ENCODE measurements at regions not wholly inside any gene's neighbourhood (a gene's known extent, or its start where the extent isn't known, plus 50 kb on each side); places are given as distances from the start of the nearest gene placed in this dataset.

DNA sequence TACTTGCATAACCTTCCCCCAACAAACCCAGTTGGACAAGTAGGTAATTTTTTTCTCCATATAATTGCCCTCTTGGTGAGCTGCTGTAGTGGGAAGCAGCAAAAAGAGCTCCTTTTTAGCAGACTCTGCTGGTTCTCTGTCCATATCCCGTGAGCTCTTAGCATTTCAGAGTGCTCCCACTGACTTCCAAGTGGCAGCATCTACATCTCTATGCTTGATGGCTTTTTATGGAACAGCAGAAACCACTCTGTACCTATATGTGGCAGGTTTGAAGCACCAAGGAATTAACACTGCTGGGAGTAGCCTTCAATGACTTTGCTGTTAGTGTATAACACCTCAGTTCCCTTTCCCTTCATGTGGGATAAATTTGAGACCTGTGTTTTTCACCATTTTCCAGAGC lies 168.4 kb upstream of the NHS start:
- DNase-seq = no peak

DNA sequence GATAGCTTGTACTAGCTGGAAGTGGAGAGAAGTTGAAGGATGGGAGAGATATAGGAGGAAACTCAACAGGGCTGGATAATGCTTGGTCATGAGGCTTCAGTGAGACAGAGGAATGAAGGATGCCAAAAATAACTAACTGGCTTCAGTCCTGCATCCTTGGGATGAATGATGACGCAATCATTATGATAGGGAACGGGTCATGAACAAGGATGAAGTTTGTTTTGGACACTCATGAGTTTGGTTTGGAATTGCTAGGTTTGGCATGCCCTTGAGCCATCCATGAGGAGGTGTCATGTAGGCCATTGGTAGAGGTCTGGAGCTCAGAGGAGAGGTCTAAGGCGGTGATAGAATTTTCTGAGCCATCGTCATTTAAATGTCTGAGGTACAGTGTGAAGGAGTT lies 160.0 kb upstream of the NHS start:
- DNase-seq = no peak

DNA sequence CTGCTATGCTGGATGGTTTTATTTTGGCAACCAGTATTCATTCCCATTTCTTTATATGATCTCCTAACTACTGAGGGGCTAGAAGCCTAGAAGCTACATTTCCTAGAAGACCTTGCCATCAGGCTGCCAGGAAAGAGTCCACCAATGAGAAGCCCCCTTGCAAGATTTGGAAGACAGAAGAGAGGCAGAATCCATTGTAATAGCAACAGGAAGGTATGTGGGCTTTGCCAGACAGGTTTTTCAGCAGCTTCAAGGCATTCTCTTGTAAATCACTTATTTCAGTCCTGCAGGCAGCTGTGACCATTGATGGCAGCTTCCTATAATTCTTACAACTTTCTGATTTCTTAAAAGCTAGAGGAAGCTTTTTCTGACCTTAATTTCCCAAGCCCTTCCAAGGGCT lies 148.3 kb upstream of the NHS start:
- no peak for DNase-seq

DNA sequence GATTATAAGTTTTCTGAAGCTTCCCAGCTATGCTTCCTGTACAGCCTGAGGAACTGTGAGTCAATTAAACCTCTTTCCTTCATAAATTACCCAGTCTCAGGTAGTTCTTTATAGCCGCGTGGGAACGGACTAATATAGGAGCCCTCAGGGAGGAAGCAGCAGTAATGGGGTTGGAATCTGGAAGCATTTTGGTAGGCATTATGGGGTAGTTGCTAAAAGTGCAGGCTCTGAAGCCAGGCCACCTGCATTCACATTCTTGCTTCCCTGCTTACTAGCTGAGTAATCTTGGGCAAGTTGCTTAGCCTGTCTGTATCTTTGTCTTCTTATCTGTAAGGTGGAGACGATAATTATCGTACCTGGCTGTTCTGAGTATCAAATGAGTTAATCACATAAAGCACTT lies 137.9 kb upstream of the NHS start:
- DNase-seq = no peak

DNA sequence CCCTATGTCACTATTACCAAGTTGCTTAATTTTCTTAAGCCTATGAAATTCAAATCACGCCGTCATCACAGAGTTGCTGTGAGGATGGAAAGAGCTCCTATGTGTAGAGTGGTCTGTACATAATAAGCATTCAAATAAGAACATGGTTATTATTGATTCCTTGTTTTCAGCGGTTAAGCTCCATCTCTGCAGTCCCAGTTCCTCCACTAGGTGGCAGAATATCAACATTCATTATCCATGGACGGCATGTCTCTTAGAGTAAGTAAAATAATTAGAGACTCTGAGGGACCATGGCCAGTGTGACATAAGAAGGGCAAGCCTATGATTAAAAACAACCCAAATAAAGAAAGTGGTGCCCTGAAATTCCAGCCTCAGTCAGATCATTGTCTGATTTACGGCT lies 132.5 kb upstream of the NHS start:
- peak in 1 of 2 donors; percentile 32 for DNase-seq

DNA sequence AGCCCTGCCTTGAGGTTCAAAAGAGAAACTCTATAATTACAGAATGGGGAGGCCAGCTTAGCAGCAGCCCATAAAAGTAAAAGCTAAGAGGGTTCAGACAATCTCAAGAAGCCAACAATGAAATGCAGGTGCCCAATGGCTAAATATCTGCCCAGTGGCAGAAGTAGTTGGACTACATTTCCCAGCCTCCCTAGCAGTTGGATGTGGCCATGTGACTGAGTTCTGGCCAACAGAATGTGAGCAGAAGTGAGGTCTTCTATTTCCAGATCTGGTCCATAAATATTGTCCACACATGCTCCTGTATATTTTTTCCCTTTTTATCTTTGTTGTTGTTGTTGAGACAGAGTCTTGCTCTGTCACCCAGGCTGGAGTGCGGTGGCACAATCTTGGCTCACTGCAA lies 127.9 kb upstream of the NHS start:
- DNase-seq = no peak

DNA sequence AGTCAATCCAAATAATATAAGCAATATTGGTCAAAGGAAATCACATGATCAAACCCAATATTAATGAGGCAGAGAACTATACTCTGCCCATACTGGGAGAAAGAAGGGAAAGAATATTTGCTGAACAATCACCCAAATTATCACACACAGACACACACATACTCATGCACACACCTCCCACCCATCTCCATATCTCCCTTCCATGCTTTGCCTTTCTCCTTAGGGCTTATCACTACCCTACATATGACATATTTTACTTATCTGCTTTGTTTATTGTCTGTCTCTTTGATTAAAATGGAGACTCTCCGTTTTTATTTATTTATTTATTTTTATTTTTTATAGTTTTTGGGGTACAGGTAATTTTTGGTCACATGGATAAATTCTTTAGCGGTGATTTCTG lies 112.9 kb upstream of the NHS start:
- DNase-seq = no peak

DNA sequence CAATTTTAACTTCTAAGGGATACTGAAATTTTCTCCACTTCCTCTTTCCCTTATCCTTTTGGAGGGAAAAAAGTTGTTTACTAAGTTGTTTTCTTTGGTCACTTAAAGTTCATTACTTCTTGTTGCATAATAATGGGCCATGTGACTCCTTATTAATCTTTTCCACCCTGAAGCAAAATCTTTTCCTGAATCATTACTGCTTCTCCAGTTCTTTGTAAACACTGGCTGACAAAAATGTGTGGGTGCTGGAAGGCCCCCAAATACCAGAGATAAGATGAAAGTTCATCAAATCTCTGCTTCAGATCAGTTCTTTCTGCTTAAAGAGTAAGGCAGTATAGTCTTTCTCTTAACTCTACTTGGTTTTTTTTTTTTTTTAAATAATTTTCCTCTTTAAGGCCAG lies 108.9 kb upstream of the NHS start:
- no peak for DNase-seq

DNA sequence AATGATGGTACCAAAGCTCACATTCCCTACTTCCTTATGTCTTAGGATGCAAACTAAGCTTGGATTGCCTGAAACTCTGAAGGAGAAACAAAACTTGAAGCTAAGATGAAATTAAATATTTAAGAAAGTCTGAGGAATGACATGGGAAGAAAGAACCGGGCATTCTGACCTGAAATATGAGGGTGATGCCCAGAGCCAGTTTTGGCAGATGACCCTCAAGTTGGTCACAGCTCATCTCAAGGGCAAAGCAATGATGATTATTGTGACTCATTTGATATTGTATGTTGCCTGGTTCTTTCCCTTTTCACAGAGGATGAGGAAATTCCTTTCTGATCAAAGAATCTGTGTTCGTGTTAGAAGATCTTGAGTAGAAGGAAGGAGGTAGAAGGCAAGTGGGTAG lies 96.0 kb upstream of the NHS start:
- DNase-seq = no peak

DNA sequence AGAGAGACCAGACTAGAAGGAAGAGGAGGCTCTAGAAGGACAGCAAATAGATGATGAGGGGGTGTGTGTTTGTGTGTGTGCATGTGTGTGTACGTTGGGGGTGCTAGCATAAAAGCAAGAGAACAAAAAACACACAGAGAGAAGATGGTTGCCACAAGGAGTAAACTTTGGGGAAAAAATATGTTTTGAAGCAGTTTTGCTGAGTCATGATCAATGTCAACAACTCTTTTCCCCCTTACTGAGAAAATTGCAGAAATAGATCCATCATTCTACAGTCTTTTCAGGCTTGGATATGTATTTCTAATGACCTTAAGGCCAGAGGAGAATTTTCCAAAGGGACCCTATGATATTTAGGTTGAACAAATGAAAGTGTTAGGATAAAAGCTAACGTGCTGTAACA lies 89.0 kb upstream of the NHS start:
- no peak for DNase-seq

DNA sequence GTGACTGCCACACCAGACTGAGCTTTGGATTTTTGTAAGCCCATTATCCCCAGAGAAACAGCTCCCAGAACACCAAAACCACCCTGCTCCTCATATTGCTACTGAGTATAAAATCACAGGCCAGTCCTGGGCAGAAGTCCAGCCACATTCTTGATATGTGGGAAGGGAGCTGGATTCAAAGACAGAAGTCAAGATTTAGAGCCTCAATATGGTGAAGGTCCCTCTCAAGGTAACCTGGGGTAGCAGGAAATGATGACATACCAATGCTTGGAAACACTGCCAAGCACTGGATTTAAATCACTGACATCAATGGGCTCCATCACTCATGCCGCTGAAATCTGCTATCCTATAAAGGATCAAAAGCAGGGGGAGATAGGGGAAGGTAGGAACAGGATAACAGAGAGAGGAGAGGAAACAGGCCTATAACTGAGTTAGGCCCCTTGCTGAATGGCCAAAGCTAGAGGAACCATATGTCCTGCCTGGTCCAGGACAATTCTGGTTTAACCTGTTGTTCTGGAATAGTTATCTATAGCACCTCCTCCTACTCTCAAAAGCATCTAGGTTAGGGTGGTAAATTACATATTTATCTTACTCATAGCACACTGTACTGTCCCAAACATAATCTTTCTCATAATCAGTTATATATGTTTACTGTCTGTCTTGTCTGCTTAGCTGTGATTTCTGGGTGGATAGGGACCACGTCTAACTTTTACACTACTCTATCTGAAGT lies 83.7 kb upstream of the NHS start:
- DNase-seq = no peak

DNA sequence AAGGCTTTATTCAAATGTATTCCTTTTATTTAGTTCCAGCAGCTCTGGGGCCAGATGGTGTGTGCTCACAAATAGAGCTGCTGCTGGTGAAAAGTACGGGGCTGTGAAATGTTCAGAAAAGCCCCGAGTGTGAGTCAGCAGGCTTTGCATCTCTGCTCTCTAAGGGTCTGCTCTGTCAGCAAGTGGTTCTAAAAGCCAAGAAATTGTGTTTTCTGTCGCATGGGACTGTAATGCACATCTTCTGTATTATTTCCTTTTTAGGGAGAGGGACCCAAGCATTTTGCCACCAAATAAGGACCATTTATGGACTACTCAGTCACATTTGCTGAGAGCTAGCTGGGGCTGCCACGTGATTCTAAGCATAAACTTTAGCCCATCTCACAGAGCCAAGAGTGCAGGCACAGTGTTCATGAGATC lies 82.9 kb upstream of the NHS start:
- DNase-seq = no peak

DNA sequence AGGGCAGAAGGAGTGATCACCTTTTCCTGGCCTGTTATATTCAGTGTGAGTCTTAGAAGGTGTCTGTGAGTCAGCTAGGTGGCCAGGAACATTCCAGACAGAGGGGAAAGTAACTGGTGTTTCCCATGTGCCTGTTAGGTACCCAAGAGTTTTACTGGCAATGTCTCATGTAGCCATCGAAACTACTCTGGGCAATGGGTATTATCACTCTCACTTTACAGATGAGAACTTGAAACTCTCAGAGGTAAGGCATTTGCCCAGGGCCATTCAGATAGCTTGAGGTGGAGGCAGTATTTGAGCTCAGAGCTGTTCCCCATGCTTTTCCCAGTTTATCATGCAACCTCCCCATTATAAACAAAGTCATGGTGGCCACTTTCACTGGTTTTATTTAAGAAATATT lies 80.4 kb upstream of the NHS start:
- no peak for DNase-seq

DNA sequence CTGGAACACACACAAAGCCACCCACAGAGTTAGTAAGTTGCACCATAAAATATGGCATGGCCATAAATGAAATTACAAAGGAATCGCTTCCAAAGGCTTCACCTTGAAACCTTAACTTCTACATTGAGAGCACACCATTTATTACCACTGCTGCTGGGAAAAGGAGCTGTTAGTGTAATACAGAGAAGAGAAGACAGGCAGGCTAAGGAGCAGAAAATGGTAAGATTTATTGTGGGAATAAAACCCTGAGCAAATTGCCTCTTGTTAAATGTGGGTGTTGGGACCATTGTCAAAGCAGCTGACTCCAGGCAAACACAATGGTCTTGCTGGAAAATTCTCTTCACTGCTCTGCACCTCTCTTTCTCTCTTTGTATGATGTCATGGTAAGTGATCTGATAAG lies 79.2 kb upstream of the NHS start:
- DNase-seq = no peak

DNA sequence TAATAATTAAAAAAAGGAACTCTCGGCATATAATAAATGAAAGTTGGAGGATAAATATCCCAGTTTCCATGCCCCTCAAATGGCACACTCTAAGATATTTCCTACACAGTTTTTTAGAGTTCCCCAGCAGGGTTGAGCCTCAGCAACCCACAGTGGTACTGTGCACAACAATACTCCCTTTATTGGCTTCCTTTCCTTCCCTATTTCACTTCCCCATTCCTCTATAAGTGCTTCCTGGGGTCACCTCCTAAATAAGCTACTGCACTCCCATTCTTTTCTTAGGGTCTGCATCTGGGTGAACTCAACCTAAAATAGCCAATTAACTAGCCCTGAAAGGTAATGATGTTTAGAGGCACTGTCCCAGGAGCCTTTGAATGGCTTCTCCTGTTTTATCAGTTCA lies 76.4 kb upstream of the NHS start:
- DNase-seq = no peak

DNA sequence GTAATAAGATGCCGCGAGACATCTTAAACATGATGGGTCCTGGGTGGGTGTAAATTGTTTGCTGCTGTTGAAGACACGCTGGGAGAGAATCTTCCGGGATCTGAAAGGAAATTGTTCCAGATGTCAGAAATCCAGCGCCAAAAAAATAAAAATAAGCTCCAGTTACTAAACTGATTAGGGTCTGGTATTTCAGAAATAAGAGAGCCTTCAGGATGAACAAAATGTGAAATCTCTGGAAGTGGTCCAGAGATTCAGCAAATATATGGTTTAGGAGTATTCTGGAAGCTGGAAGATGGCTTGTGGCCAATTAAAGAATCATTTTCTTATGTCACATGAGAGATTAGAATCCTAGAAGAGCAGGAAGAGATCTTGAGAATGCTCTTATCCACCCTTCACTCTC lies 75.8 kb upstream of the NHS start:
- DNase-seq = no peak

DNA sequence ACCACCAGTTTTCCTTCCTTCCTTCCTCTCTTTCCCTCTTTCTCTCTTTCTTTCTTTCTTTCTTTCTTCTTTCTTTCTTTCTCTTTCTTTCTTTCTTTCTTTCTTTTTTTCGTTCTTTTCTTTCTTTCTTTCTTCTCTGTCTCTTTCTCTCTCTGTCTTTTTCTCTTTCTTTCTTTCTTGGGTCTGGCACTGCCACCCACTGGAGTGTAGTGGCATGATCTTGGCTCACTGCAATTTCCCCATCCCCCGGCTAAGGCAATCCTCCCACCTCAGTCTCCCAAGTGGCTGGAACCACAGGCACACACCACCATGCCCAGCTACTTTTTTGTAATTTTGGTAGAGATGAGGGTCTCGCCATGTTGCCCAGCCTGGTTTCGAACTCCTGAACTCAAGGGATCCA lies 51.6 kb upstream of the NHS start:
- DNase-seq = no peak
